DND-41 (cell line): ENCODE measurements at regions not wholly inside any gene's neighbourhood (a gene's known extent, or its start where the extent isn't known, plus 50 kb on each side); places are given as distances from the start of the nearest gene placed in this dataset.

Source experiments
- EZH2 ChIP-seq: IDR thresholded peaks from 3 replicates; pipeline ENCODE4 v1.6.1; 2012; ENCODE audit warnings: borderline replicate concordance, low read depth, mild to moderate bottlenecking, moderate library complexity, low read length, inconsistent platforms; ENCODE audit not compliant: severe bottlenecking
- TF ChIP-seq, protein P1 (sequence below): IDR thresholded peaks from 2 replicates; pipeline ENCODE4 v1.5.1; 2012; ENCODE audit warnings: borderline replicate concordance, low read length, moderate library complexity, mild to moderate bottlenecking; ENCODE audit not compliant: poor library complexity, severe bottlenecking; ENCODE audit errors: extremely low read depth

DNA sequence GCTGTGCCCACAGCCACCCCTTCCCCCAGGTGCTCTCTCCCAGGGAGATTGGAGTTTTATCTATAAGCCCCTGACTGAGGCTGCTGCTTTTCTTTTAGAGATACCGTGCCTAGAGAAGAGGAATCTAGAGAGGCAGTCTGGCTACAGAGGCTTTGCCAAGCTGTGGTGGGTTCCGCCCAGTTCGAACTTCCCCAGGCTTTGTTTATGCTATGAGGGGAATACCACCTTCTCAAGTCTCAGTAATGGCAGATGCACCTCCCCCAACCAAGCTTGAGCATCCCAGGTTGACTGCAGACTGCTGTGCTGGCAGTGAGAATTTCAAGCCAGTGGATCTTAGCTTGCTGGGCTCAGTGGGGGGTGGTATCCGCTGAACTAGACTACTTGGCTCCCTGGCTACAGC, 157.4 kb downstream of the CAAP1 start:
- no peak for TF ChIP-seq EZH2
- TF ChIP-seq, protein P1, sequence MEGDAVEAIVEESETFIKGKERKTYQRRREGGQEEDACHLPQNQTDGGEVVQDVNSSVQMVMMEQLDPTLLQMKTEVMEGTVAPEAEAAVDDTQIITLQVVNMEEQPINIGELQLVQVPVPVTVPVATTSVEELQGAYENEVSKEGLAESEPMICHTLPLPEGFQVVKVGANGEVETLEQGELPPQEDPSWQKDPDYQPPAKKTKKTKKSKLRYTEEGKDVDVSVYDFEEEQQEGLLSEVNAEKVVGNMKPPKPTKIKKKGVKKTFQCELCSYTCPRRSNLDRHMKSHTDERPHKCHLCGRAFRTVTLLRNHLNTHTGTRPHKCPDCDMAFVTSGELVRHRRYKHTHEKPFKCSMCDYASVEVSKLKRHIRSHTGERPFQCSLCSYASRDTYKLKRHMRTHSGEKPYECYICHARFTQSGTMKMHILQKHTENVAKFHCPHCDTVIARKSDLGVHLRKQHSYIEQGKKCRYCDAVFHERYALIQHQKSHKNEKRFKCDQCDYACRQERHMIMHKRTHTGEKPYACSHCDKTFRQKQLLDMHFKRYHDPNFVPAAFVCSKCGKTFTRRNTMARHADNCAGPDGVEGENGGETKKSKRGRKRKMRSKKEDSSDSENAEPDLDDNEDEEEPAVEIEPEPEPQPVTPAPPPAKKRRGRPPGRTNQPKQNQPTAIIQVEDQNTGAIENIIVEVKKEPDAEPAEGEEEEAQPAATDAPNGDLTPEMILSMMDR, result no peak
